NT2/D1 (cell line): ENCODE measurements at regions not wholly inside any gene's neighbourhood (a gene's known extent, or its start where the extent isn't known, plus 50 kb on each side); places are given as distances from the start of the nearest gene placed in this dataset.

Experiments used
- SUZ12 ChIP-seq: IDR thresholded peaks from 2 replicates; pipeline ENCODE4 v1.6.1; 2011; ENCODE audit not compliant: insufficient read length, insufficient read depth; ENCODE audit errors: extremely low read depth
- YY1 ChIP-seq: IDR thresholded peaks from 2 replicates; pipeline ENCODE4 v1.6.1; 2011; ENCODE audit not compliant: insufficient read length, insufficient read depth

- TF ChIP-seq SUZ12 = no peak
- TF ChIP-seq YY1 = no peak
Measured at GRCh38 chr9:83144492-83144891, 81.5 kb upstream of the RASEF start.
